NB4 (cell line): ENCODE measurements at regions not wholly inside any gene's neighbourhood (a gene's known extent, or its start where the extent isn't known, plus 50 kb on each side); places are given as distances from the start of the nearest gene placed in this dataset.

Experiments used
- MYC ChIP-seq: IDR thresholded peaks from 2 replicates; pipeline ENCODE4 v1.6.1; 2011; ENCODE audit warnings: low read depth, low read length
- POLR2A ChIP-seq: IDR thresholded peaks from 2 replicates; pipeline ENCODE4 v1.6.1; 2011; ENCODE audit warnings: mild to moderate bottlenecking; ENCODE audit not compliant: insufficient read length; ENCODE audit errors: extremely low read depth
- TF ChIP-seq, protein P1 (sequence below): IDR thresholded peaks from one replicate; pipeline ENCODE4 v1.5.1; 2012; ENCODE audit warnings: low read depth, low read length
- TF ChIP-seq, protein P2 (sequence below): IDR thresholded peaks from 2 replicates; pipeline ENCODE4 v1.6.1; 2011; ENCODE audit warnings: low read depth, low read length

DNA sequence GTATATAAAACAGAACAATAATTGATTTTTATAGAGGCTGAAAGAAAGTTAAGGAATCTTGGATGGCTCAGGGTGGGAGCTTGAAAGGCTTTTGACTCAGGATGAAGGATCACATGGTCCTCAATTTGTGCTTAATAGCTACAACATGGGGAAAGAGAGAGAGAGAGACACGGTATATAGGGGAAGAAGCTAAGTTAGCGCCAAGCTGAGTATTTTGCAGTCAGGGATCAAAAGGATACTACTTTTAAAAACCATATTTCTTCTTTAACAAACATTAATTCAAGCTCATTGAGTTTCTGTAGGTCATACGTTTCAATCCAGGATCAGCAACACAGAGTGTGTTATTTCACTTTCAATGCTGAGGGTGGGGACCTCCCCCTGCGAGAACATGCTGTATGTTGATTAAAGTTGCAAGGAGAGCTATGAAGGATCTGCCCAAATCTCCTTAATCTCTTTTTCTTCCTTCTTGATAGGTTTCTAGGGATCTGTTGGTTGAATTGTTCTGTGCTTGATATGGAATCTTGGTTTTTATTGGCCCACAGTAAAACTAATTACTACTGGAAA, 133.1 kb upstream of the NUDT4 start:
- TF ChIP-seq, protein P1, sequence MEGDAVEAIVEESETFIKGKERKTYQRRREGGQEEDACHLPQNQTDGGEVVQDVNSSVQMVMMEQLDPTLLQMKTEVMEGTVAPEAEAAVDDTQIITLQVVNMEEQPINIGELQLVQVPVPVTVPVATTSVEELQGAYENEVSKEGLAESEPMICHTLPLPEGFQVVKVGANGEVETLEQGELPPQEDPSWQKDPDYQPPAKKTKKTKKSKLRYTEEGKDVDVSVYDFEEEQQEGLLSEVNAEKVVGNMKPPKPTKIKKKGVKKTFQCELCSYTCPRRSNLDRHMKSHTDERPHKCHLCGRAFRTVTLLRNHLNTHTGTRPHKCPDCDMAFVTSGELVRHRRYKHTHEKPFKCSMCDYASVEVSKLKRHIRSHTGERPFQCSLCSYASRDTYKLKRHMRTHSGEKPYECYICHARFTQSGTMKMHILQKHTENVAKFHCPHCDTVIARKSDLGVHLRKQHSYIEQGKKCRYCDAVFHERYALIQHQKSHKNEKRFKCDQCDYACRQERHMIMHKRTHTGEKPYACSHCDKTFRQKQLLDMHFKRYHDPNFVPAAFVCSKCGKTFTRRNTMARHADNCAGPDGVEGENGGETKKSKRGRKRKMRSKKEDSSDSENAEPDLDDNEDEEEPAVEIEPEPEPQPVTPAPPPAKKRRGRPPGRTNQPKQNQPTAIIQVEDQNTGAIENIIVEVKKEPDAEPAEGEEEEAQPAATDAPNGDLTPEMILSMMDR: no peak
- TF ChIP-seq POLR2A (no peak), MYC (no peak)
- TF ChIP-seq, protein P2, sequence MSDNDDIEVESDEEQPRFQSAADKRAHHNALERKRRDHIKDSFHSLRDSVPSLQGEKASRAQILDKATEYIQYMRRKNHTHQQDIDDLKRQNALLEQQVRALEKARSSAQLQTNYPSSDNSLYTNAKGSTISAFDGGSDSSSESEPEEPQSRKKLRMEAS: no peak
